ENCODE measurements at regions not wholly inside any gene's neighbourhood (a gene's known extent, or its start where the extent isn't known, plus 50 kb on each side); places are given as distances from the start of the nearest gene placed in this dataset.

DNA sequence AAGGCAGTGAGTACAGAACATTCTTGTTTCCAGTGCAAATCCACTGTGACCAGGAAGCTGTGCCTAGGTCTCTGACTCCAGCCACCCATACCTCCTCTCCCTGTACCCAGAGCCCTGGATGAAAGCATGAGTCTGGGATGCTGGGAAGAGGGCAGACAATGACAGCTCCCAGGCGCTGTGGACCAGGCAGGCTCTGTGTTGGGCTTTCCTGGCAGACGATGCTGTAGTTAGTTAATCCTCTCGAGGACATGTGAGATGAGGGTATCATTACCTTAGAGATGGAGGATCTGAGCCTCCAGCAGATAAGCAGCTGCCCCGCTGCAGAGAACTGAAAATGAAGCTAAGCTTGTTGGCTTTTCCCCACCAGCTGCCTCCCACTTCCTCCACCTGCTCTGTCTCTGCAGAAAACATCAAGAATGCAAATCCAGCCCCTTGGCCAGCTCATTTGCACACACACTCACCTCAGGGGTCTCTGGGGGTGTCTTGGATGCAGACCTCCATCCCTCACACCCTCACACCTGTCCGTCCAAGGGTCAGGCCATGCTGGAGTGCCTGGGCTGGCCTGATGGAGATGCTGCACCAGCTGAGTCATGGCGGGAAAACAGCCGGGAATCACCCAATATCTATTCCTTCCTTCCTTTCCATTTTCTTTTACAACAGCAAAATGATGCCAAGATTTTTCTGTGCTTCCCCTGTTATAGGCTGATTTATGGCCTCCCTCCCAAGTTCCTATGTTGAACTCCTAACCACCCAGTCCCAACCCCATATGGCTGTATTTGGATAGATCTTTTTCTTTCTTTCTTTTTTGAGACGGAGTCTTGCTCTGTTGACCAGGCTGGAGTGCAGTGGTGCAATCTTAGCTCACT is 94.9 kb upstream of the SEPTIN5 start:
- BruUV-seq (replicated peaks) = no TSS peak
- H3K4me2 ChIP-seq (ENCODE audit: low read length) = no peak overlapping the region
- no peak overlapping the region for H3K4me3 ChIP-seq (replicated peaks in 1 of 2; ENCODE audit: low read depth in 1 of 2, low read length in 2 of 2)
- no peak overlapping the region for H2AFZ ChIP-seq (ENCODE audit: low read depth, low read length, poor library complexity, severe bottlenecking)
- H3K9me3 ChIP-seq (ENCODE audit: control insufficient read depth in 1 of 2, insufficient read depth in 1 of 2, low read depth in 1 of 2, low read length in 2 of 2) = no peaks in the 10 kb centered on the region
- POLR2A ChIA-PET = no interaction called here
- no peak for DNase-seq (ENCODE audit: low read depth, low spot score)
- no peaks in the 10 kb centered on the region for H3K36me3 ChIP-seq (ENCODE audit: control insufficient read depth in 1 of 2, insufficient read depth in 2 of 2, low read length in 2 of 2)
- no peak overlapping the region for H3K9ac ChIP-seq (ENCODE audit: low read length)
- no peak overlapping the region for H3K27ac ChIP-seq (ENCODE audit: low read depth, low read length)
- TF ChIP-seq POLR2A (IDR thresholded peaks at IDR 0.05; ENCODE audit: borderline replicate concordance, extremely low read depth, insufficient read depth, insufficient read length) (no peak), SRF (IDR thresholded peaks at IDR 0.05; ENCODE audit: low read depth) (no peak), FOSL1 (IDR thresholded peaks at IDR 0.05; ENCODE audit: low read depth) (no peak)
- TF ChIP-seq, protein P1, sequence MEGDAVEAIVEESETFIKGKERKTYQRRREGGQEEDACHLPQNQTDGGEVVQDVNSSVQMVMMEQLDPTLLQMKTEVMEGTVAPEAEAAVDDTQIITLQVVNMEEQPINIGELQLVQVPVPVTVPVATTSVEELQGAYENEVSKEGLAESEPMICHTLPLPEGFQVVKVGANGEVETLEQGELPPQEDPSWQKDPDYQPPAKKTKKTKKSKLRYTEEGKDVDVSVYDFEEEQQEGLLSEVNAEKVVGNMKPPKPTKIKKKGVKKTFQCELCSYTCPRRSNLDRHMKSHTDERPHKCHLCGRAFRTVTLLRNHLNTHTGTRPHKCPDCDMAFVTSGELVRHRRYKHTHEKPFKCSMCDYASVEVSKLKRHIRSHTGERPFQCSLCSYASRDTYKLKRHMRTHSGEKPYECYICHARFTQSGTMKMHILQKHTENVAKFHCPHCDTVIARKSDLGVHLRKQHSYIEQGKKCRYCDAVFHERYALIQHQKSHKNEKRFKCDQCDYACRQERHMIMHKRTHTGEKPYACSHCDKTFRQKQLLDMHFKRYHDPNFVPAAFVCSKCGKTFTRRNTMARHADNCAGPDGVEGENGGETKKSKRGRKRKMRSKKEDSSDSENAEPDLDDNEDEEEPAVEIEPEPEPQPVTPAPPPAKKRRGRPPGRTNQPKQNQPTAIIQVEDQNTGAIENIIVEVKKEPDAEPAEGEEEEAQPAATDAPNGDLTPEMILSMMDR (IDR thresholded peaks at IDR 0.05 in 2 of 3, conservative IDR thresholded peaks at IDR 0.05 in 1 of 3; ENCODE audit: borderline replicate concordance in 1 of 3, insufficient read depth in 1 of 3, low read depth in 2 of 3, low read length in 2 of 3) = no peak
- H3K27me3 ChIP-seq (ENCODE audit: insufficient read depth, low read length) = peaks cover 3% of the 10 kb centered on the region; the same call in 1 of the 2 replicates
- ATAC-seq = no peak
- no peaks in the 10 kb centered on the region for H3K9me2 ChIP-seq (ENCODE audit: insufficient read depth)
- CTCF ChIA-PET = interaction anchor here (1.6 kb wide), 1 partner anchor 11 kb away, joined by 5 read pairs; no protein-coding TSS in a partner anchor
- H3K79me2 ChIP-seq (ENCODE audit: insufficient read depth, low read length) = no peaks in the 10 kb centered on the region
- no peaks in the 10 kb centered on the region for H4K20me1 ChIP-seq (ENCODE audit: insufficient read depth)
- intact Hi-C loops (cut with micrococcal nuclease) = no loop called here
- H3K4me1 ChIP-seq (ENCODE audit: control insufficient read depth in 1 of 2, insufficient read depth in 2 of 2, low read length in 2 of 2) = no peaks in the 10 kb centered on the region
- RAD21 ChIA-PET (ENCODE audit: low non-redundant PET in 1 of 2, low total read pairs in 2 of 2, uncharacterized antibody in 2 of 2, unreplicated experiment in 2 of 2) = no interaction called here

DNA sequence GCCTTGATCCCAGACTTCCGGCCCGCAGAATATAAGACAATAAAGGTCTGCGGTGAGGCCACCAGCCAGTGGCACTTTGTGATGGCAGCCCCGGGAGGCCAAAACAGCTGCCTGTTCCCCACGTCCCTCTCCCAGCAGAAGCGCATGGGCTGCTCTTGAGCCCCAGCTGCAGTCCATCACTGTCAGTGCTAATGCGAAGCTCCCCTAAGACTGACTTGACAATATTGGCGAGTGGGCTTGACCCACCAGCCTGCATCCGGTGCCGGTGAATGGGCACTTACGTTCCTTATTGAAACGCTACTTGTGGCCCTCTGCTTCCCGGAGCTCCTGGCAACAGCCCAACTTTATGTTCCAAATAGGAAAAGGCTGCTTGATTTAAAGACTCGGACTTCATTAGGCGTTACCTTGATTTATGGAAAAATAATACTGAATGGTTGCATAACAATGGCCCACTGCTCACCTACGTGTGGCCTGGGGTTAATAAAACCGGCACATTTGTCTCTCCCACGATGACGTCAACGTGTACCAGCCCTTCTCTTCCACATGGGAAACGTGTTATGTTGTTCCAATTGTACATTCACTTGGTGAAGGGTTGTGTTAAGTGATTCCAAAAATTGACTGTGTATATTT is 93.4 kb upstream of the SEPTIN5 start:
- ChIA-PET CTCF (no interaction called here), POLR2A (no interaction called here), RAD21 (ENCODE audit: low non-redundant PET in 1 of 2, low total read pairs in 2 of 2, uncharacterized antibody in 2 of 2, unreplicated experiment in 2 of 2) (interaction anchor here in 1 of 2 experiments (0.7 kb wide), 1 partner anchor 441 kb away, joined by 3 read pairs; no protein-coding TSS in a partner anchor)
- Histone ChIP-seq H3K4me2 (ENCODE audit: low read length) (no peak overlapping the region), H3K4me1 (ENCODE audit: control insufficient read depth in 1 of 2, insufficient read depth in 2 of 2, low read length in 2 of 2) (no peaks in the 10 kb centered on the region), H3K4me3 (replicated peaks in 1 of 2; ENCODE audit: low read depth in 1 of 2, low read length in 2 of 2) (no peak overlapping the region), H3K9me2 (ENCODE audit: insufficient read depth) (no peaks in the 10 kb centered on the region), H4K20me1 (ENCODE audit: insufficient read depth) (no peaks in the 10 kb centered on the region), H3K9ac (ENCODE audit: low read length) (no peak overlapping the region), H3K27ac (ENCODE audit: low read depth, low read length) (no peak overlapping the region), H3K9me3 (ENCODE audit: control insufficient read depth in 1 of 2, insufficient read depth in 1 of 2, low read depth in 1 of 2, low read length in 2 of 2) (no peaks in the 10 kb centered on the region), H3K79me2 (ENCODE audit: insufficient read depth, low read length) (no peaks in the 10 kb centered on the region), H2AFZ (ENCODE audit: low read depth, low read length, poor library complexity, severe bottlenecking) (no peak overlapping the region), H3K27me3 (ENCODE audit: insufficient read depth, low read length) (0 out of 2 replicates have a peak, but pooled peaks cover 3% of the 10 kb centered on the region), H3K36me3 (ENCODE audit: control insufficient read depth in 1 of 2, insufficient read depth in 2 of 2, low read length in 2 of 2) (no peaks in the 10 kb centered on the region)
- intact Hi-C loops (cut with micrococcal nuclease) = no loop called here
- no peak for TF ChIP-seq ZNF274 (IDR thresholded peaks at IDR 0.05; ENCODE audit: low read depth, low read length)
- TF ChIP-seq FOSL1 (IDR thresholded peaks at IDR 0.05; ENCODE audit: low read depth) = no peak
- no TSS peak for BruUV-seq (replicated peaks)
- DNase-seq (ENCODE audit: low read depth, low spot score) = no peak
- ATAC-seq = no peak
